ENCODE measurements at regions not wholly inside any gene's neighbourhood (a gene's known extent, or its start where the extent isn't known, plus 50 kb on each side); places are given as distances from the start of the nearest gene placed in this dataset.

- no peak for TF ChIP-seq CTCF (conservative IDR thresholded peaks at IDR 0.05; ENCODE audit: low read depth, low read length)
- no peak overlapping the region for H3K4me3 ChIP-seq (ENCODE audit: low read length)
- no peak for DNase-seq (ENCODE audit: low read depth)
These were observed 198.0 kb upstream of the SYT1 start for GRCh38 chr12:78666584-78666983.

GRCh38 chr12:78671295-78671694 is 193.3 kb upstream of the SYT1 start:
- peak; percentile 96 for DNase-seq (ENCODE audit: low read depth)
- TF ChIP-seq CTCF (conservative IDR thresholded peaks at IDR 0.05; ENCODE audit: low read depth, low read length) = no peak
- H3K4me3 ChIP-seq (ENCODE audit: low read length) = no peak overlapping the region

GRCh38 chr12:78672033-78672432 is 192.5 kb upstream of the SYT1 start:
- no peak for TF ChIP-seq CTCF (conservative IDR thresholded peaks at IDR 0.05; ENCODE audit: low read depth, low read length)
- DNase-seq (ENCODE audit: low read depth) = no peak
- H3K4me3 ChIP-seq (ENCODE audit: low read length) = no peak overlapping the region

GRCh38 chr12:78674311-78675090 is 190.1 kb upstream of the SYT1 start:
- peak; percentile 13 for DNase-seq (ENCODE audit: low read depth)
- no peak for TF ChIP-seq CTCF (conservative IDR thresholded peaks at IDR 0.05; ENCODE audit: low read depth, low read length)
- no peak overlapping the region for H3K4me3 ChIP-seq (ENCODE audit: low read length)

GRCh38 chr12:78680596-78680995 is 184.0 kb upstream of the SYT1 start:
- H3K4me3 ChIP-seq (ENCODE audit: low read length) = no peak overlapping the region
- DNase-seq (ENCODE audit: low read depth) = no peak
- no peak for TF ChIP-seq CTCF (conservative IDR thresholded peaks at IDR 0.05; ENCODE audit: low read depth, low read length)

- no peak for TF ChIP-seq CTCF (conservative IDR thresholded peaks at IDR 0.05; ENCODE audit: low read depth, low read length)
These were observed 181.5 kb upstream of the SYT1 start for GRCh38 chr12:78683031-78683430.

GRCh38 chr12:78683626-78684025 is 180.9 kb upstream of the SYT1 start:
- DNase-seq (ENCODE audit: low read depth) = no peak
- H3K4me3 ChIP-seq (ENCODE audit: low read length) = no peak overlapping the region
- TF ChIP-seq CTCF (conservative IDR thresholded peaks at IDR 0.05; ENCODE audit: low read depth, low read length) = no peak

More at GRCh38 chr12:78683031-78683430, 181.5 kb upstream of the SYT1 start:
- no peak overlapping the region for H3K4me3 ChIP-seq (ENCODE audit: low read length)
- no peak for DNase-seq (ENCODE audit: low read depth)
